PFSK-1 (cell line): ENCODE measurements at regions not wholly inside any gene's neighbourhood (a gene's known extent, or its start where the extent isn't known, plus 50 kb on each side); places are given as distances from the start of the nearest gene placed in this dataset.

Source experiments
- FOXP2 ChIP-seq: optimal IDR thresholded peaks from 2 replicates; pipeline ENCODE3; 2011; ENCODE audit warnings: borderline replicate concordance, control low read depth, inconsistent platforms; ENCODE audit not compliant: insufficient read depth; ENCODE audit errors: extremely low read length, extremely low read depth
- POLR2AphosphoS5 ChIP-seq: IDR thresholded peaks from 2 replicates; pipeline ENCODE4 v1.6.1; 2012; ENCODE audit warnings: low read depth, mild to moderate bottlenecking, control low read depth, low read length, moderate library complexity
- SIN3A ChIP-seq: IDR thresholded peaks from 2 replicates; pipeline ENCODE4 v1.6.1; 2012; ENCODE audit warnings: mild to moderate bottlenecking, low read length, moderate library complexity, borderline replicate concordance; ENCODE audit not compliant: insufficient read depth
- TAF1 ChIP-seq: IDR thresholded peaks from 2 replicates; pipeline ENCODE4 v1.6.1; 2012; ENCODE audit warnings: low read length, control low read depth, borderline replicate concordance; ENCODE audit not compliant: insufficient read depth
- TF ChIP-seq, protein P1 (sequence below), 2 experiments: IDR thresholded peaks; 2 replicates each; pipeline versions ENCODE4 v1.6.1 to v1.8.0; 2011 to 2012; ENCODE audit warnings: low read depth in 2 of 2, low read length in 2 of 2, control low read depth in 1 of 2, inconsistent platforms in 1 of 2, mild to moderate bottlenecking in 1 of 2, moderate library complexity in 1 of 2; ENCODE audit not compliant: insufficient read depth in 1 of 2

DNA sequence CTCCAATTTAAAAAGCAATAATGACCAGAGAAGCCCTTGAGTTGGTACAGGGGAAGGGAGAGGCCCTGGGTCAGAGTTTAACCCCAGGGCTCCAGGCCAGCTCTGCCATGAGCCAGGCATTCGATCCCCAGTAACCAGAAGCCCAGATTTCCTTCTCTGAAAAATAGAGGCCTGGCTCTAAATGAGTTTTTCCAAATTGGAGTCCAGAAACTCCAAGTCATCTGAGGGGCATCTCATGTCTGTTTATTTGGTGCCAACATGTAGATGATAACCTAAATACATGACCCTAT is 381.9 kb downstream of the CTTN start:
- TF ChIP-seq FOXP2 = no peak
- TF ChIP-seq, protein P1, sequence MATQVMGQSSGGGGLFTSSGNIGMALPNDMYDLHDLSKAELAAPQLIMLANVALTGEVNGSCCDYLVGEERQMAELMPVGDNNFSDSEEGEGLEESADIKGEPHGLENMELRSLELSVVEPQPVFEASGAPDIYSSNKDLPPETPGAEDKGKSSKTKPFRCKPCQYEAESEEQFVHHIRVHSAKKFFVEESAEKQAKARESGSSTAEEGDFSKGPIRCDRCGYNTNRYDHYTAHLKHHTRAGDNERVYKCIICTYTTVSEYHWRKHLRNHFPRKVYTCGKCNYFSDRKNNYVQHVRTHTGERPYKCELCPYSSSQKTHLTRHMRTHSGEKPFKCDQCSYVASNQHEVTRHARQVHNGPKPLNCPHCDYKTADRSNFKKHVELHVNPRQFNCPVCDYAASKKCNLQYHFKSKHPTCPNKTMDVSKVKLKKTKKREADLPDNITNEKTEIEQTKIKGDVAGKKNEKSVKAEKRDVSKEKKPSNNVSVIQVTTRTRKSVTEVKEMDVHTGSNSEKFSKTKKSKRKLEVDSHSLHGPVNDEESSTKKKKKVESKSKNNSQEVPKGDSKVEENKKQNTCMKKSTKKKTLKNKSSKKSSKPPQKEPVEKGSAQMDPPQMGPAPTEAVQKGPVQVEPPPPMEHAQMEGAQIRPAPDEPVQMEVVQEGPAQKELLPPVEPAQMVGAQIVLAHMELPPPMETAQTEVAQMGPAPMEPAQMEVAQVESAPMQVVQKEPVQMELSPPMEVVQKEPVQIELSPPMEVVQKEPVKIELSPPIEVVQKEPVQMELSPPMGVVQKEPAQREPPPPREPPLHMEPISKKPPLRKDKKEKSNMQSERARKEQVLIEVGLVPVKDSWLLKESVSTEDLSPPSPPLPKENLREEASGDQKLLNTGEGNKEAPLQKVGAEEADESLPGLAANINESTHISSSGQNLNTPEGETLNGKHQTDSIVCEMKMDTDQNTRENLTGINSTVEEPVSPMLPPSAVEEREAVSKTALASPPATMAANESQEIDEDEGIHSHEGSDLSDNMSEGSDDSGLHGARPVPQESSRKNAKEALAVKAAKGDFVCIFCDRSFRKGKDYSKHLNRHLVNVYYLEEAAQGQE (IDR thresholded peaks at IDR 0.05; ENCODE audit: insufficient read depth in 1 of 2, low read depth in 2 of 2, low read length in 2 of 2) = no peak
- no peak for TF ChIP-seq TAF1
- TF ChIP-seq POLR2AphosphoS5 = no peak
- TF ChIP-seq SIN3A = no peak

DNA sequence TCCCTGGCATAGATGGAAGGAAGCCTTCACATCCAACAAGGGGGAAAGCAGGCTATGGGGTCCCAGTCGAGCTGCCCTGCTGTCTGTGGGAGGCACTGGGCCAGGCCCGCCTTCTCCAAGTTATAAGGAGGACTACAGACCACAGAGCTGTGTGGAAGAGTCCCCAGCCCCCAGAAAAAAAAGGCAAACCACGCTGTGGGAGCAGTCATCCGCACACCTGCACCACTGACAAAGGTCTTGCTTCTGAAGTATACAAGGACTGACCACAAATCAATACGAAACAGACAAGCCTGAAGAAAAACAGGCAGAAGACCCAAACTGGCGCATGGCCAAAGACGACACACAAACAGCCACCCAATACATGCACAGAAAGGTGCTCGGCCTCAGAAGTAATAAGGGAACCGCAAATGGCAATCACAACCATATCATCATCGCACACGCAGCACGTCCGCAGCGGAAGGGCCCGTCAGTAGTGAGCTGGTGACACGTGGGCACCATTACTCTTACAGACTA is 384.1 kb downstream of the CTTN start:
- TF ChIP-seq TAF1 = no peak
- TF ChIP-seq SIN3A = no peak

DNA sequence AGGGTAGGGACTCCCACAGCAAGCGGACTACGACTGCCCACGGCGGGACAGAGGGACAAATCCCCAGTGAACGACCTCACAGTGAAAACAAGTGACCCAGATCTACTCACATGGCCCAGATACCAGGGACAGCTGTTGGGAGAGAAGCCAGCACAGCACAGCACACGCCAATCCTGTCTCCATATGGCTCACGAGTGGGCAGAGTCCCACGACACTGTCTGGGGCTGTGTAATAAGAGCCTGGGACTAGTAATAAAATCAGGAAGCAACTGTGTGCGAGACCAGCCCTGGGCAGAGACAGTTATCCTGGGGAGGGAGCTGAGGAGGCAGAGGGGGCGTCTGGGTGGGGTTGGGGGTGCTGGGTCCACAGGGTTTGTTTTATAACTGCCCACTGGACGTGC is 385.0 kb downstream of the CTTN start:
- TF ChIP-seq POLR2AphosphoS5 = no peak

DNA sequence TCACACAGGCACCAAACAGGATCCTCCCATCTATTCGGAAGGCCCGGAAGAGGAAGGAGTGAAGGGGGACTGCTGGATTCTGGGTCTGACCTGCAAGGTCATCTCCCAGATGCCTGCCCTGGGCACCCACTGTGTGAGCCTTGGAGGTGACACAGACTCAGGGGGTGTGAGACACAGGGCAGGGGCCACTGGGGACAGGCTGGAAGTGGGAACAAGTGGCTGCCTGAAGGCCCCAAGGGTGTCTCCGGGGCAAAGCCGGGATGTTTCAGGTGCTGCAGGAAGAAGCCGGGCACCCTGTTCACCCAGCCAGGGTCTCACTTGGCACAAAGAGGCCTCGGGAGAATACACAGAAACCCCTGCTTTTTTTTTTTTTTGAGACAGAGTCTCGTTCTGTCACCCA is 385.5 kb downstream of the CTTN start:
- TF ChIP-seq SIN3A = no peak

DNA sequence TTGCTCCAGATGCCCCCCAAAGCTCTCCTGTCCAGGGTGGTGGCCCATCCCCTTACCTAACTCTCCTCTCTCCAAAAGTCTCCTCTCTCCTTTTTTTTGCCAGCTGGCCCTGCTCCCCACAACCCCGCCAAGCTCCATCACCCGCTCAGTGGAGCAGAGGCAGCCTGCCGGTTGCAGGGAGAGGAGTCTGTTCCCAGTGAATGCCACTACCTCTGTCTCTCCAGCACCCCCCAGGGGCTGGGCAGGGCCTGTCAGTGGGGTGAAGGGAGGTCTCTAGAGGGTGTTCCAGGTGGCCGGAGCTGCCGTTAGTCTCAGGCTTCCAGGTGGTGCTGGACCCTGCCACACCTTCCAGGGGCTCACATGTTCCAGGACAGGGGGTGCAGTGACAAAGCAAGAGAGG is 387.0 kb downstream of the CTTN start:
- TF ChIP-seq SIN3A (no peak), TAF1 (no peak), POLR2AphosphoS5 (no peak), FOXP2 (no peak)
- TF ChIP-seq, protein P1 (IDR thresholded peaks at IDR 0.05; ENCODE audit: insufficient read depth in 1 of 2, low read depth in 2 of 2, low read length in 2 of 2) = no peak

DNA sequence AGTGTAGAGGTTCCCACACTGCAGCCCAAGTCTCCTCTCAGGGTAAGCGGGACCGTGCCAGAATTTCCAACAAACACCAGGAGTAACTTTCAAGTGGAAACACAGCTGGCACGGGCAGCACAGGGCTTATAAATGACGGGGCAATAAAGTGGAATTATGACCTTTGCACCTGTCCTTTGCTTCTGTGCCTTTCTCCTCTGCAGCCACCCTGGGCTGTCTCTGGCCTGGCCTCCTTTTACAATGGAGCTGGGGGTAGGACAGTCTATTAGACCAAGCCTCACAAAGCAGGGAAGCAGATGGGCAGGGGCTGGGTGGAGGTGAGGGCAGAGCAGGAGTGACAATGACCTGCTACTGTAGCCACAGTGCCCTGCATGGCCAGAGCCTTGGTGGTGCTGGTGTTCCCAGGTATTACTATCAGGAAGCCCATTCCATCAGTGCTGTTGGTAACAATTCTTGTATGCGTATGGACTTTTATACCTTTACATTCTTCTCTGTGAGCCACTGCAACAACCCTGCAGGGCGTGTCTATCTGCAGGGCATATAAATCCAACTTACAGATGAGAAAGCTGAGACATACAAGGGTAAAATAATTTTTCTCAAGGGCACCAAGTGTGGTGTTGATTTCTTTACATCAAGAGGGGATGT is 387.8 kb downstream of the CTTN start:
- TF ChIP-seq POLR2AphosphoS5 = no peak
- TF ChIP-seq SIN3A = no peak
- TF ChIP-seq TAF1 = no peak

DNA sequence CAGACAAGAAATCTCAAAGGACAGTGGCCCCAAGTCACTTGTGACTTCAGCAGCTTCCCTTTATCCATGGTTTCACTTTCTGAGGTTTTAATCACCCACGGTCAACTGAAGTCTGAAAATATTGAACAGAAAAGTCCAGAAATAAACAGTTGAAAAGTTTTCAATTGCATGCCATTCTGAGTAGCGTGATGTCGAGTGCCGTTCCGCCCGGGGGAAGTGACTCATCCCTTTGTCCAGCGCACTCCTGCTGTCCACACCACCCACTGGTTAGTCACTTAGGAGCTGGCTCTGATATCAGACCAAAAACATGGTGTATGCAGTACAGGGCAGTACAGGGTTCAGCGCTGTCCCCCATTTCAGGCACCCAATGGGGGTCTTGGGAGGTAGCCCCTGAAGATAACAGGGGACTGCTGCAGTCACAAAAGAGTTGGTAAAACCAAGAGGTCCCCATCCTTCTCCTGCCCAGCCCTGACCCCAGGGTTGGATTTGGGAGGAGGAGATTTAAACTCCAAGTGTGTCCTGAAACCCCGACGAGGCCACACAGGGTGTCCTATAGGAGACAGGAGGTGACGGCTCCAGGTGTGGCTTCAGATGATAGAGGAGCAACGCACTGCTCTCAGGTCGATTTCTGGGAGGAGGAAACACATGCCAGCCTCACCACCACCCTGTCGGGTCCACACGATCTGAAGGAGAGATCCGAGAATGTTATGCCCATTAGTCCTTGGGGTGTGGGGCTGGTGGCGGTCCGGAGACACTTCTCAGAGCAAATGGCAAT is 390.1 kb downstream of the CTTN start:
- TF ChIP-seq, protein P1 (IDR thresholded peaks at IDR 0.05; ENCODE audit: insufficient read depth in 1 of 2, low read depth in 2 of 2, low read length in 2 of 2) = no peak
- TF ChIP-seq TAF1 (no peak), FOXP2 (no peak), POLR2AphosphoS5 (no peak), SIN3A (no peak)
